ENCODE measurements at regions not wholly inside any gene's neighbourhood (a gene's known extent, or its start where the extent isn't known, plus 50 kb on each side); places are given as distances from the start of the nearest gene placed in this dataset.
"Not testable (repeated sequence)": the region's sequence is repeated elsewhere in the genome, so short reads cannot be mapped to it uniquely, and the experiment has no call there.

GRCh38 chr6:85961746-85962145 is 319.1 kb upstream of the SYNCRIP start:
- no peak for DNase-seq (ENCODE audit: low read depth in 2 of 2)

GRCh38 chr6:85961125-85961524 is 318.4 kb upstream of the SYNCRIP start:
- DNase-seq (ENCODE audit: low read depth in 2 of 2) = no peak

GRCh38 chr6:85948481-85948880 is 305.8 kb upstream of the SYNCRIP start:
- no peak for DNase-seq (ENCODE audit: low read depth in 2 of 2)

GRCh38 chr6:85945459-85946185 is 302.9 kb upstream of the SYNCRIP start:
- DNase-seq (ENCODE audit: low read depth in 2 of 2) = no peak

- DNase-seq (ENCODE audit: low read depth in 2 of 2) = no peak
Measured at GRCh38 chr6:85944776-85945175, 302.1 kb upstream of the SYNCRIP start.

GRCh38 chr6:85942844-85943243 is 300.2 kb upstream of the SYNCRIP start:
- no peak for DNase-seq (ENCODE audit: low read depth in 2 of 2)

GRCh38 chr6:85936916-85937315 is 294.2 kb upstream of the SYNCRIP start:
- DNase-seq (ENCODE audit: low read depth in 2 of 2) = no peak

DNA sequence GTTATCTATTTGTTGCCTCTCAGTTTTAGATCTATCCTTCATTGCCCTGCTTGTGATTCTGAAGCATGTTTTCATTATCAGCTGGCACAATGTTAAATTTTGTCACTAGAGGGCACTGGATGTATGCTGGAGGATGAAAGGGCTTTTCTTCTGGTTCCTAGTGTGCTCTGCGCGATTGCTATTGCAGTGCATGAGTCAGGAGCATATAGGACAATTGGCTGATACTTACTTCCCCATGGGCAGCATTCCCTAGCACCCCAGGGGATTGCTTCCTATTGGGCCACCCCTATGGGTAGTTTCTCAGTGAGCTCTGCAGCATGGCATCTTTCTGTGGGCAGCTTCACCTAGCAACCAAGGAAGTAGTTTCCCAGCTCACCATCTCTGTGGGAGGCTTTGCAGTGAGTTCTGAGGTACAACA is 280.3 kb upstream of the SYNCRIP start:
- DNase-seq (ENCODE audit: low read depth in 2 of 2) = no peak

GRCh38 chr6:85920782-85921181 is 278.1 kb upstream of the SYNCRIP start:
- no peak for DNase-seq (ENCODE audit: low read depth in 2 of 2)

- DNase-seq (ENCODE audit: low read depth in 2 of 2) = no peak
Measured at GRCh38 chr6:85917522-85917921, 274.8 kb upstream of the SYNCRIP start.

GRCh38 chr6:85913001-85913400 is 270.3 kb upstream of the SYNCRIP start:
- DNase-seq (ENCODE audit: low read depth in 2 of 2) = no peak

GRCh38 chr6:85912582-85912981 is 269.9 kb upstream of the SYNCRIP start:
- DNase-seq (ENCODE audit: low read depth in 2 of 2) = no peak

DNA sequence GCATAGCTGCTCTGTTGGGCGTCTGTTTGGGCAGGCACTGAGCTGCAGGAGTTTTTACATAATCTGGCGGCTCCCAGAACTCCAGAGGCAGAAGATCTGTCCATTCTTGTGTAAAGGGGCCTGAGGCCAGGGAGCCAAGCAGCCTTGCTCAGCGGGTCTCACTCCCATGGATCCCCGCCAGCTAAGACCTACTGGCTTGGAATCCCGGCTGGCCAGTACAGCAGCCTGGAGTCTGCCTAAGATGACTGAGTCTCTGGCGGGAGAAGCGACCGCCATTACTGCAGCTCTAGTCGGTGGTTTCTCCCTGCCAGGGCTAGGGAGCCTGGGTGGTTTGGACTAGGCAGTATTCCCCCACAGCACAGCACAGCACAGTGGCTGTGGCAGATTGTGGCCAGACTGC is 268.4 kb upstream of the SYNCRIP start:
- no peak for DNase-seq (ENCODE audit: low read depth in 2 of 2)

DNA sequence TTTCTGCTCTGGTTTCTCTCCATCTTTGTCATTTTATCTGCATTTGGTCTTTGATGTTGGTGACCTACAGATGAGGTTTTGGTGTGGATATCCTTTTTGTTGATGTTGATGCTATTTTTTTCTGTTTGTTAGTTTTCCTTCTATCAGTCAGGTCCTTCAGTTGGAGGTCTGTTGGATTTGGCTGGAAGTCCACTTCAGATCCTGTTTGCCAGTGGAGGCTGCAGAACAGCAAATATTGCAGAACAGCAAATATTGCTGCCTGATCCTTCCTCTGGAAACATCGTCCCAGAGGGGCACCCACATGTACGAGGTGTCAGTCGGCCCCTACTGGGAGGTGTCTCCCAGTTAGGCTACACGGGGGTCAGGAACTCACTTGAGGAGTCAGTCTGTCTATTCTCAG is 265.4 kb upstream of the SYNCRIP start:
- DNase-seq (ENCODE audit: low read depth in 2 of 2) = not testable (repeated sequence)

DNA sequence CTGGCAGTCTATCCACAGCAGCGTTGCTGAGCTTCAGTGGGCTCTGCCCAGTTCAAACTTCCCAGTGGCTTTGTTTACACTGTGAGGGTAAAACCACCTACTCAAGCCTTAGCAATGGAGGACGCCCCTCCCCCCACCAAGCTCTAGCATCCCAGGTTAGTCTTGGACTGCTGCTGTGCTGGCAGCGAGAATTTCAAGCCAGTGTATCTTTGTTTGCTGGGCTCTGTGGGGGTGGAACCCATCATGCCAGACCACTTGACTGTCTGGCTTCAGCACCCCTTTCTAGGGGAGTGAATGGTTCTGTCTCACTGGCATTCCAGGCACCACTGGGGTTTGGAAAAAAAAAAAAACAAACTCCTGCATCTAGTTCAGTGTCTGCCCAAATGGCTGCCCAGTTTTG is 249.7 kb upstream of the SYNCRIP start:
- DNase-seq (ENCODE audit: low read depth in 2 of 2) = no peak

DNA sequence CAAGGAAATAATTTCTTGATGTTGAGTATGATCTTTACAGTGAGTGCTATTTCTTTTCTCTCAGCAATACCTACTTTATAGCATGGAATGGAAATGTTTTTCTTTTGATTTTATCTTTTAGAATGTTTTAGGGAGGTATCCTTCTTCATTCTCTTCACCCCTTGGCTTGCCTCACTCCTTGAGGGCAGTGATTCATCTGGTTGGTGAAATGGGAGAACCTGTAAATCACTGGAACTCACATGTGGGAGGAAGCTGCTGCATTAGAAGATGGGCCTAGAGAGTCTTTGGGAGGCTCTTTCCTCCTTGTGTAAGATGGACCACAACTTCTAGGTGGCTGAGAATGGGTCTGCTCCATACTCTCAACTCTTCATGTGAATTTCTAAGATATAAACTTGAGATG is 244.8 kb upstream of the SYNCRIP start:
- no peak for DNase-seq (ENCODE audit: low read depth in 2 of 2)

DNA sequence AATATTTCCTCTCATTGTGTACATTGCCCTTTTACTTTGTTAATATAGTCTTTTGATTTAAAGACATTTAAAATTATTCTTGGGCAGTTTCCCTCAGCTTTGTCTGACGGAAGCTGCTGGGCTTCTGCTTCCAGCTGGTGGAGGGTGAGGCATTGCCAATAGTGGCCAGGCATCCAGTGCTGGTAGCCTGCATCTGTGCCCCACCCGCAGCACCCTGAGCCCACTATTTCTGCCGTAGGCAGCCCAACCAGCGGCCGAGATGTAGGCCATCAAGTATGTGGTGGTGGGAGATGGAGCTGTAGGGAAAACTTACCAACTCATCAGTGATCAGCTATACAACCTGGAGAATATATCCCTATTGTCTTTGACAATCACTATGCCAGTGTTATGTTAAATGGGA is 226.0 kb upstream of the SYNCRIP start:
- no peak for DNase-seq (ENCODE audit: low read depth in 2 of 2)

DNA sequence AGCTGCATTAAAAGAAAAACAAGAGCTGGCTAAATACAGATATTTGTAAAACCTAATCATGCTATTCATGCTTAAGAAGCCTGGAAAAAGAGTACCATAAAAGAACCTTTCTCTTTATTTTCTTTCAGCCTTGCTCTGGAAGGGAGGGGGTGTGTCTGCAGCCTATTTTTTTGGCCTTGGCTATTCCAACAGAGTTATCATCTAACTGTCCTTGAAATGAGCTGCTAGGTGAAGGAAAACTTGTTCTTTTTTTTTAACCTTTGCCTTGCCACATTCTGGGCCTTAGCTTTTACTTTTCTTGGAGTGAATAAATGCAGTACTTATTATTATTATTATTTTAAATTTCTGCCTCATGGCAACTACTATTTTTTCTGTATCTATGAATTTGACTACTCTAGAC is 224.9 kb upstream of the SYNCRIP start:
- DNase-seq (ENCODE audit: low read depth in 2 of 2) = no peak

DNA sequence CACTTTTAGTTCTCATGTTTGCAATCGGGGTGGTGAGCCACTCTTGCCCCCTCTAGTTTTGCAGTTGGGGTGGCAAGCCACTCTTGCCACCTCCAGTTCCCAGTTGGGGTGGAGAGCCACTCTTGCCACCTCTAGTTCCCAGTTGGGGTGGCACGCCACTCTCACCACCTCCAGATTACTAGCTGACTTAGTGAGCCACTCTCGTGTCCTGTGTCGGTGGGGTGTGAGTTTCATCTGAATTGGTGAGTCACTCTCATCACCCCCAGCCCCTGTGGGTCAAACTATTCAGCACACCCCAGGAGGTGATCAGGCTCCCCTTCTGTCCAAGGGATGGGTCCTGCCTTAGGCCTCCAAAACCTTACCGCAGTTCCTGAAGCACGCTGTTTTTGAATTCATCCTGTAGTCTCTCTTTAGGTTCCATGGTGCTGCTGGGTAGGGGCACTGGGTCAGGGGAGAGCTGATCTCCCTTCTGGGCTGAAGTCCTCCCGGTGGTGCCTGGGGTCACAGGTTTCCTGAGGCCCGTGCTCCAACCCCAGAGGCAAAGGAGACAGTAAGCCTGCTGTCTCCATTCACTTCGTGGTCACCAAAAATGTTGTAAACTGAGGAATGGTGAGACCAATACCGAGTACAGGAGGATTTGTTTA is 224.2 kb upstream of the SYNCRIP start:
- DNase-seq (ENCODE audit: low read depth in 2 of 2) = no peak

DNA sequence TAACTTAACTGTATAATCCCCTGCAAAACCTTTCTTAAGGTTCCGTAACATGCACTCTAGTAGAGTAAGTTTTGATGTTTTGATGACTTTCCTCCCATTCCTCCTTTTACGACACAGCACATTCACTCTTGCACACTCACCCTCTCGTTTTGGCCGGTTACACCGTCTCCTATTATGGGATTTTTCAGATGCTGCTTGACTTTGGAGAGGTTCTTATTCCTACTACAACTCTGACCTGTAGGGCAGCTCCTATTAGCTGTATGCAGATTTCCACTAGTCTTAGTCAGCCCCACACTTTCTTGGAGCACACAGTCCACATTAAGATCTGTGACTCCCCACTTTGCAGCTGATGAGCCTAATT is 223.7 kb upstream of the SYNCRIP start:
- no peak for DNase-seq (ENCODE audit: low read depth in 2 of 2)

DNA sequence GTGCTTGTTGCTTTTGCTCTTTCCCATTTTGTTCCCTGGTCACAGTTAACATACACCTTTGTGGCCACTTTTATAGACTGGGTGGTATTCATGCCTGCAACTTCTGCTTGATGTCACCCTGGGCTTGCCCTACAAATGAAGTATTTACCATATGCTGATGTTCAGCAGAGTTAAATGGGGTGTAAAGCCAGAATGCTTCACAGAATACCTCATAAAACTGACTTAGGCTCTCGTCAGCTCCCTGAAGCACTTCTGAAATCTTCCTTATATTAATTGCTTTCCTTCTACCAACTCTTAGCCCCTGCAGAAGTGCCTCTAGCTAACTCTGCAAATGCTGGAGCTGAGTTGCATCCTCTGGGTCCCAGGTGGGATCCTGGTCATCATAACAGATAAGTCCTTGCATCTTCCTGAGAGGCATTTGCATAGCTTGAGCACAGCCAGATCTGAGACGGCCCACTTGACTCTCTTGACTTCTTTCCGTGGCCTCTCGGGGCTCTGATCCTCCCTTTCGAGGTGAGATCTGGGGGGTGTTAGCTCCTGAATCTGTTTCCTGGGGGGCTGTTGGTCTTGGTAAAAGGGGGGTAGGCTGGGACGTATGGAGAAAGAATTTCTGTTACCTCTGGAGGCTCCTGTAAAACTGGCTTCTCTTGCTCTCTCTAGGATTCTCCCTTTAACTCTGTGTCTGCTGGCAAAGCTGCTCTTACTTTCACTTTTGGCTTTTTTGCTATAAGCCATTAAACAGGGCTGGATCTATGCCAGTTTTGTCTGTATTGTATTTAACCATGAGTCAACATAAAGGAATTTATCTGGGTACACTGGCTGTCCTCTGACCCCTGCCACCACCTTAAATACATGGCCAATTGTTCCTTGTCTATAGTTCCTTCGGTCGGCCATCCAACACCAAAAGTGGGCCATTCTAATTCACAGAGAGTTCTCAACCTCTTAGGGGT is 223.0 kb upstream of the SYNCRIP start:
- no peak for DNase-seq (ENCODE audit: low read depth in 2 of 2)
